Hepatic stellate cell (primary cell): ENCODE measurements at regions not wholly inside any gene's neighbourhood (a gene's known extent, or its start where the extent isn't known, plus 50 kb on each side); places are given as distances from the start of the nearest gene placed in this dataset.

ENCODE experiments used
- DNase-seq: peaks from one replicate; pipeline ENCODE4 v3.0.0; 2011; ENCODE audit warnings: low spot score

DNA sequence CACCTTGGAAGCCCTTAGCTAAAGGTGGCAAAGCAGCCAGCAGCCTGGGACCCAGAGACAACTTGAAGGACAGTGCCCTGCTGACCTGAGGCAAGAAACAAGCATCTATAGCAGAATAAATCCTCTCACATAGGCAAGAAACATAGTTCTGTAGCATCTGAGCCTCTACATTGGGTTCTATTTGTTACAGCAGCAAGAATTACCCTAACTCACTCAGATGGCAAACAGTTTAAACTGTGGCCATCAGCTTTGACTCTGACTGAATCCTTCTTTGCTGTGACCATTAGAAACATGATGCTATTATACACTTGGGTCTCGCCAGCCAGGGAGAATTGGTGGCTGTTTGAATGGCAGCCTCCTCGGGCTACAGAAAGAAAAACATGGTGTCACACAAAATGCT lies 53.1 kb upstream of the CCL1 start:
- DNase-seq = no peak

GRCh38 chr17:34414339-34414738 lies 51.3 kb upstream of the CCL1 start:
- no peak for DNase-seq

DNA sequence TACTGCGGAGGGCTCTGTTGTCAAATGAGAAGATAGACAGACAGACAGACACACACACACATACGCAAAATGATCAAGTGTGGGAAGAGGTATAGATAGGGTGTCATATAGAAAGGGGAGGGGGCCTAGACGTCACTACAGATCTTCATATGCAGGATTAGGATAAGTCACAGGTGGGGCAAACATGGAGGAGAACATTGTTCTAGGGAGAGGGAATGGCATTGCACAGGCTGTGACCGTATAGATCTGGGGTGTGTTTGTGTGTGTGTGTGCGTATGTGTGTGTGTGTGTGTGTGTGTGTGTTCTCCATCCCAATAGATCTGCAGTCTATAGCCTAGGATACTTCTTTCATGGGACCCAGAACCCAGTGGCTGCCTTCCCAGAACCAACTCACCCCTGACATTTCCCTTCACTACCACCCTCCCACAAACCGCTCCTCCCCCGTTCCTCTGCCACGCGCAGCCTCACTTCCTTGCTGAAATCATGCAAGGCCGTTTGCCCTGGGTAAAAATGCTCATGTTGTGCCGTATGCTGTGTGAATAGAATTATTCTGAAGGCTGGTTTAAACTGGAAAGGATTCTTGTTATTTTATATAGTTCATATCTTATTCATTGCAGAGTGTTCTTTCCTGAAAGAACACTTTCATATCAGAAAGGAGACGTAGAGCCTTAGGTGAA lies 50.5 kb upstream of the CCL1 start:
- DNase-seq = no peak

GRCh38 chr17:34412965-34413441 lies 50.0 kb upstream of the CCL1 start:
- no peak for DNase-seq
